HEK293 (cell line): ENCODE measurements at regions not wholly inside any gene's neighbourhood (a gene's known extent, or its start where the extent isn't known, plus 50 kb on each side); places are given as distances from the start of the nearest gene placed in this dataset.

ENCODE experiments used
- CTCF ChIA-PET: fragments of 350-600 bp; formaldehyde crosslinking; extraction: SDS; loops from one replicate; lab custom pipeline; 2021; ENCODE audit warnings: antibody characterized with exemption; lab: Yijun Ruan, JAX
- POLR2A ChIA-PET: fragments of 300-600 bp; formaldehyde crosslinking; extraction: SDS; loops from one replicate; lab custom pipeline; 2020; ENCODE audit warnings: antibody characterized with exemption, inconsistent platforms; lab: Yijun Ruan, JAX
- H3K27ac ChIP-seq: fragments of 200-500 bp; sonication (Bioruptor generic); 2 replicates; pipeline ENCODE4 v1.5.1; 2014; ENCODE audit warnings: low read depth, low read length, control low read depth, inconsistent platforms; ENCODE audit errors: extremely low read depth
- H3K36me3 ChIP-seq, 2 experiments: fragments of 200-500 bp in 1 of 2; sonication (Bioruptor generic) in 1 of 2; 1 replicate in 1 of 2; 2 replicates in 1 of 2; pipeline ENCODE4 v1.5.1; 2014 to 2017; ENCODE audit warnings: inconsistent platforms in 2 of 2, low read length in 2 of 2; ENCODE audit not compliant: control insufficient read depth in 2 of 2, insufficient read depth in 1 of 2
- H3K4me1 ChIP-seq: fragments of 200-500 bp; sonication (Bioruptor generic); 2 replicates; pipeline ENCODE4 v1.5.1; 2014; ENCODE audit warnings: mild to moderate bottlenecking, low read length, inconsistent platforms; ENCODE audit not compliant: control insufficient read depth, insufficient read depth
- H3K4me3 ChIP-seq: 2 replicates; pipeline ENCODE4 v1.5.1; 2011; ENCODE audit warnings: low read depth, mild to moderate bottlenecking, control low read depth, low read length, moderate library complexity
- H3K9me3 ChIP-seq: fragments of 200-500 bp; sonication (Bioruptor generic); 2 replicates; pipeline ENCODE4 v1.5.1; 2014; ENCODE audit warnings: low read depth, low read length, inconsistent platforms; ENCODE audit not compliant: control insufficient read depth, insufficient read depth
- GLI4 ChIP-seq: fragments of 450-650 bp; formaldehyde crosslinking; IDR thresholded peaks from 2 replicates; pipeline ENCODE4 v1.5.1; 2016; ENCODE audit warnings: missing biosample characterization, missing genetic modification characterization
- OSR2 ChIP-seq: fragments of 450-650 bp; formaldehyde crosslinking; IDR thresholded peaks from 2 replicates; pipeline ENCODE4 v1.5.1; 2016; ENCODE audit warnings: missing biosample characterization, missing genetic modification characterization
- SALL2 ChIP-seq: fragments of 450-650 bp; formaldehyde crosslinking; IDR thresholded peaks from 2 replicates; pipeline ENCODE4 v1.5.0; 2017; ENCODE audit warnings: missing biosample characterization, mild to moderate bottlenecking, missing genetic modification characterization, borderline replicate concordance
- TRIM28 ChIP-seq: IDR thresholded peaks from 2 replicates; pipeline ENCODE4 v1.6.1; 2011; ENCODE audit warnings: low read length, control low read depth, borderline replicate concordance
- YY1 ChIP-seq: fragments of 450-650 bp; formaldehyde crosslinking; IDR thresholded peaks from 2 replicates; pipeline ENCODE4 v1.5.1; 2018; ENCODE audit warnings: missing biosample characterization, missing genetic modification characterization
- ZBTB26 ChIP-seq: fragments of 450-650 bp; formaldehyde crosslinking; optimal IDR thresholded peaks from 2 replicates; pipeline ENCODE3; 2016; ENCODE audit warnings: missing biosample characterization, mild to moderate bottlenecking, missing genetic modification characterization
- ZBTB48 ChIP-seq: fragments of 450-650 bp; formaldehyde crosslinking; IDR thresholded peaks from 2 replicates; pipeline ENCODE4 v1.5.1; 2016; ENCODE audit warnings: missing biosample characterization, missing genetic modification characterization
- ZBTB49 ChIP-seq: fragments of 450-650 bp; formaldehyde crosslinking; IDR thresholded peaks from 2 replicates; pipeline ENCODE4 v1.5.1; 2016; ENCODE audit warnings: missing biosample characterization, missing genetic modification characterization, low read depth
- ZFP69B ChIP-seq: fragments of 450-650 bp; formaldehyde crosslinking; IDR thresholded peaks from 2 replicates; pipeline ENCODE4 v1.5.1; 2016; ENCODE audit warnings: missing biosample characterization, missing genetic modification characterization
- ZNF138 ChIP-seq: fragments of 450-650 bp; formaldehyde crosslinking; IDR thresholded peaks from 2 replicates; pipeline ENCODE4 v1.5.1; 2016; ENCODE audit warnings: missing biosample characterization, missing genetic modification characterization, borderline replicate concordance
- ZNF174 ChIP-seq: fragments of 450-650 bp; formaldehyde crosslinking; IDR thresholded peaks from 2 replicates; pipeline ENCODE4 v1.5.0; 2017; ENCODE audit warnings: missing biosample characterization, mild to moderate bottlenecking, missing genetic modification characterization
- ZNF175 ChIP-seq: fragments of 450-650 bp; formaldehyde crosslinking; IDR thresholded peaks from 2 replicates; pipeline ENCODE4 v1.5.1; 2016; ENCODE audit warnings: missing biosample characterization, missing genetic modification characterization
- ZNF292 ChIP-seq: fragments of 450-650 bp; formaldehyde crosslinking; IDR thresholded peaks from 2 replicates; pipeline ENCODE4 v1.5.1; 2016; ENCODE audit warnings: low read depth, missing biosample characterization, missing genetic modification characterization, borderline replicate concordance
- ZNF311 ChIP-seq: fragments of 450-650 bp; formaldehyde crosslinking; IDR thresholded peaks from 2 replicates; pipeline ENCODE4 v1.5.1; 2017; ENCODE audit warnings: missing biosample characterization, missing genetic modification characterization, borderline replicate concordance
- ZNF394 ChIP-seq: fragments of 450-650 bp; formaldehyde crosslinking; IDR thresholded peaks from 2 replicates; pipeline ENCODE4 v1.5.1; 2016; ENCODE audit warnings: missing biosample characterization, missing genetic modification characterization, mild to moderate bottlenecking, moderate library complexity, borderline replicate concordance
- ZNF514 ChIP-seq: fragments of 450-650 bp; formaldehyde crosslinking; IDR thresholded peaks from 2 replicates; pipeline ENCODE4 v1.5.1; 2016; ENCODE audit warnings: missing biosample characterization, missing genetic modification characterization
- ZNF530 ChIP-seq: fragments of 450-650 bp; formaldehyde crosslinking; IDR thresholded peaks from 2 replicates; pipeline ENCODE4 v1.5.1; 2016; ENCODE audit warnings: low read depth, missing biosample characterization, missing genetic modification characterization
- ZNF654 ChIP-seq: fragments of 450-650 bp; formaldehyde crosslinking; IDR thresholded peaks from 2 replicates; pipeline ENCODE4 v1.5.1; 2016; ENCODE audit warnings: low read depth, missing biosample characterization, missing genetic modification characterization
- ZNF660 ChIP-seq: fragments of 450-650 bp; IDR thresholded peaks from 2 replicates; pipeline ENCODE4 v1.5.1; 2018; ENCODE audit warnings: missing biosample characterization, mild to moderate bottlenecking, missing genetic modification characterization
- ZNF768 ChIP-seq: fragments of 450-650 bp; formaldehyde crosslinking; IDR thresholded peaks from 2 replicates; pipeline ENCODE4 v1.5.1; 2018; ENCODE audit warnings: missing biosample characterization, mild to moderate bottlenecking, missing genetic modification characterization
- ZNF776 ChIP-seq: fragments of 450-650 bp; formaldehyde crosslinking; IDR thresholded peaks from 2 replicates; pipeline ENCODE4 v1.5.0; 2017; ENCODE audit warnings: missing biosample characterization, missing genetic modification characterization, borderline replicate concordance
- TF ChIP-seq, protein P1 (sequence below): fragments of 450-650 bp; IDR thresholded peaks from 2 replicates; pipeline ENCODE4 v1.5.1; 2018; ENCODE audit warnings: missing biosample characterization, mild to moderate bottlenecking, missing genetic modification characterization
- TF ChIP-seq, protein P2 (sequence below): fragments of 450-650 bp; formaldehyde crosslinking; IDR thresholded peaks from 2 replicates; pipeline ENCODE4 v1.5.1; 2016; ENCODE audit warnings: missing biosample characterization, missing genetic modification characterization

DNA sequence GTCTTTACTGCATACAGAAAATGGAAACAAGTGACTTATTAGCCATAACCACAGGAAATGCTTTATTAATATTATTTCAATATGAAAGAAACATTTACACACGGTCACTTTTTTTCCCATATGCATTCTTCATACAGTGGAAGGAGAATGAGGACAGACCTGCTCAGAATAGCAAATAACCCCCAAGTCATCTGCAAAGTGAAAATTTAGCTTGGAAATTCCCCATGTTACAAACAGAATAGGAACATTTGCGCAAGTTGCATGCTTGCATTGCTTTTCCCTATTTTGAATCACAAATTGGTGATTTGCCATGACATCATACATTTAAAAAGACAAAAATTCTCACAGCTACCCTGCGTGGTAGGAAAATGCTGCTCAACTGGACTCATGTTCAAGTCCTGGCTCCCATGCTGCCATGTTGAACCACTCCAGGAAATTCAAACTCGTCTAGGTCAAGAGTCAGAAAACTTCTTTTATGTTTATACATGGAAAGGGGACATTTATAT lies 102.0 kb downstream of the GP2 start:
- H3K4me1 ChIP-seq, result no peaks in the 10 kb centered on the region
- CTCF ChIA-PET, result interaction anchor here (0.8 kb wide), 1 partner anchor 75 kb away, joined by 4 read pairs; no protein-coding TSS in a partner anchor
- no peaks in the 10 kb centered on the region for H3K36me3 ChIP-seq
- H3K27ac ChIP-seq, result no peak overlapping the region
- H3K4me3 ChIP-seq, result no peak overlapping the region
- no peaks in the 10 kb centered on the region for H3K9me3 ChIP-seq
- TF ChIP-seq ZNF530 (tag by site-specific recombination), result no peak
- no peak for TF ChIP-seq ZNF776
- POLR2A ChIA-PET, result no interaction called here

DNA sequence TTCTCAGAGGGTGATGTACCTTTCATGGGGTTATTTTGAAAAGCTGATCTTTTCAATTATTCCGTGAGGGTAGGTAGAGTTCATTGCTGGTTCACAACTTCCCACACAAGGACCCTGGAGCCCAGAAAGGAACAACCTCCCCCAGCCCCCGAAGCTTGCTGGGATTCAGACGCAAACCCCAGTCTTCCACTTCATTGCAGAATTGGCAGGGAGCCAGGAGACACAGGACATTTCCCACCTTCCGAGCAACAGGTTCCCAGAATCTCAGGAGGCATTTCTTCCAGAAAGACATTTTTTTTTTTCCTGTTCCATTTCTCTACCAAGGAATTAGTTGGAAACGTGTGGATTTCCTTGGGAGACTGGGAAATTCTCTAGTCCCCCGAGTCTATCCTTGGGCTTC lies 106.1 kb downstream of the GP2 start:
- H3K4me3 ChIP-seq, result no peak overlapping the region
- CTCF ChIA-PET, result no interaction called here
- no peak overlapping the region for H3K27ac ChIP-seq
- no peak for TF ChIP-seq ZNF394 (tag by site-specific recombination)
- POLR2A ChIA-PET, result no interaction called here
- no peaks in the 10 kb centered on the region for H3K4me1 ChIP-seq
- no peaks in the 10 kb centered on the region for H3K9me3 ChIP-seq
- no peaks in the 10 kb centered on the region for H3K36me3 ChIP-seq

- ChIA-PET POLR2A (no interaction called here), CTCF (no interaction called here)
- no peak overlapping the region for H3K4me3 ChIP-seq
- H3K36me3 ChIP-seq, result no peaks in the 10 kb centered on the region
- TF ChIP-seq ZNF654 (tag by site-specific recombination) (no peak), ZNF660 (tag by site-specific recombination) (no peak), TRIM28 (no peak), ZNF175 (tag by site-specific recombination) (no peak), SALL2 (no peak), ZNF292 (tag by site-specific recombination) (no peak), ZNF138 (tag by site-specific recombination) (no peak), ZBTB26 (no peak), YY1 (tag by site-specific recombination) (no peak), ZNF311 (tag by site-specific recombination) (no peak), GLI4 (tag by site-specific recombination) (no peak)
- TF ChIP-seq, protein P1, sequence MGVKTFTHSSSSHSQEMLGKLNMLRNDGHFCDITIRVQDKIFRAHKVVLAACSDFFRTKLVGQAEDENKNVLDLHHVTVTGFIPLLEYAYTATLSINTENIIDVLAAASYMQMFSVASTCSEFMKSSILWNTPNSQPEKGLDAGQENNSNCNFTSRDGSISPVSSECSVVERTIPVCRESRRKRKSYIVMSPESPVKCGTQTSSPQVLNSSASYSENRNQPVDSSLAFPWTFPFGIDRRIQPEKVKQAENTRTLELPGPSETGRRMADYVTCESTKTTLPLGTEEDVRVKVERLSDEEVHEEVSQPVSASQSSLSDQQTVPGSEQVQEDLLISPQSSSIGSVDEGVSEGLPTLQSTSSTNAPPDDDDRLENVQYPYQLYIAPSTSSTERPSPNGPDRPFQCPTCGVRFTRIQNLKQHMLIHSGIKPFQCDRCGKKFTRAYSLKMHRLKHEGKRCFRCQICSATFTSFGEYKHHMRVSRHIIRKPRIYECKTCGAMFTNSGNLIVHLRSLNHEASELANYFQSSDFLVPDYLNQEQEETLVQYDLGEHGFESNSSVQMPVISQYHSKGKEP, result no peak
- no peaks in the 10 kb centered on the region for H3K9me3 ChIP-seq
- H3K27ac ChIP-seq, result no peak overlapping the region
- no peaks in the 10 kb centered on the region for H3K4me1 ChIP-seq
Measured at GRCh38 chr16:20218093-20218492, 109.2 kb downstream of the GP2 start.

- POLR2A ChIA-PET, result no interaction called here
- CTCF ChIA-PET, result no interaction called here
- H3K4me1 ChIP-seq, result no peaks in the 10 kb centered on the region
- no peak for TF ChIP-seq ZFP69B
- TF ChIP-seq ZNF514 (tag by site-specific recombination), result no peak
- no peak for TF ChIP-seq OSR2
- TF ChIP-seq ZNF768 (tag by site-specific recombination), result no peak
- no peak for TF ChIP-seq ZBTB48 (tag by site-specific recombination)
- no peak for TF ChIP-seq YY1 (tag by site-specific recombination)
- TF ChIP-seq ZNF174 (tag by site-specific recombination), result no peak
- no peak for TF ChIP-seq ZBTB49 (tag by site-specific recombination)
- TF ChIP-seq, protein P2, sequence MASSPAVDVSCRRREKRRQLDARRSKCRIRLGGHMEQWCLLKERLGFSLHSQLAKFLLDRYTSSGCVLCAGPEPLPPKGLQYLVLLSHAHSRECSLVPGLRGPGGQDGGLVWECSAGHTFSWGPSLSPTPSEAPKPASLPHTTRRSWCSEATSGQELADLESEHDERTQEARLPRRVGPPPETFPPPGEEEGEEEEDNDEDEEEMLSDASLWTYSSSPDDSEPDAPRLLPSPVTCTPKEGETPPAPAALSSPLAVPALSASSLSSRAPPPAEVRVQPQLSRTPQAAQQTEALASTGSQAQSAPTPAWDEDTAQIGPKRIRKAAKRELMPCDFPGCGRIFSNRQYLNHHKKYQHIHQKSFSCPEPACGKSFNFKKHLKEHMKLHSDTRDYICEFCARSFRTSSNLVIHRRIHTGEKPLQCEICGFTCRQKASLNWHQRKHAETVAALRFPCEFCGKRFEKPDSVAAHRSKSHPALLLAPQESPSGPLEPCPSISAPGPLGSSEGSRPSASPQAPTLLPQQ, result no peak
Measured at GRCh38 chr16:20216591-20217217, 110.6 kb downstream of the GP2 start.

More at GRCh38 chr16:20216591-20217217, 110.6 kb downstream of the GP2 start:
- no peak overlapping the region for H3K4me3 ChIP-seq
- H3K9me3 ChIP-seq, result no peaks in the 10 kb centered on the region
- H3K27ac ChIP-seq, result no peak overlapping the region
- H3K36me3 ChIP-seq, result no peaks in the 10 kb centered on the region
